Esophagus squamous epithelium (tissue), 4 donors: ENCODE measurements at regions not wholly inside any gene's neighbourhood (a gene's known extent, or its start where the extent isn't known, plus 50 kb on each side); places are given as distances from the start of the nearest gene placed in this dataset.
"Not testable (repeated sequence)": the region's sequence is repeated elsewhere in the genome, so short reads cannot be mapped to it uniquely, and the experiment has no call there.

Source experiments
- POLR2A ChIP-seq, 4 donors: fragments of 450-650 bp; IDR thresholded peaks; one replicate each; pipeline ENCODE4 v1.6.1; 2017; ENCODE audit warnings: antibody characterized with exemption in 4 of 4, mild to moderate bottlenecking in 4 of 4, moderate library complexity in 3 of 4
- TF ChIP-seq, protein P1 (sequence below), 6 experiments: fragments of 450-650 bp in 4 of 6; fragments of 200-600 bp in 2 of 6; sonication (generic) in 2 of 6; IDR thresholded peaks; one replicate each; pipeline ENCODE4 v1.5.1; 2016 to 2019; ENCODE audit warnings: antibody characterized with exemption in 6 of 6, mild to moderate bottlenecking in 4 of 6, moderate library complexity in 4 of 6

DNA sequence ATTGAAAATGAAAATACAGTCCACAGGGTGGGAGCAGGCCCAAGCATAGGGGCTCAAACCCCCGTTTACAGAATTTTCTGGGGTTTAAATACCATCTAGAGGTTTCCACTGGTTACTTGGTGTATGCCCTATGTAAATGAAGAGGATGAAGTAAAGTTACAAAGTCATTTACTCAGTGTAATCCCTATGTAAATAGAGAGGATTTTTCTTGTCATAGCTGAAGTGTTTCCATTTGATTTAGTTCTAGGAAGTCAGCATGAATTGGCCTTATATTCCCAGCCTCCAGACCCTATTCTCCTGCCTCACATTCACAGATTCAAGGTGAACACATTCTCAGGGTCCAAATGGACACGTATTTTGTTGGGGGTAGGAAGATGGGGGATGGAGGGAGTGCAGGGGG, 141.7 kb upstream of the NFIA start:
- TF ChIP-seq, protein P1, sequence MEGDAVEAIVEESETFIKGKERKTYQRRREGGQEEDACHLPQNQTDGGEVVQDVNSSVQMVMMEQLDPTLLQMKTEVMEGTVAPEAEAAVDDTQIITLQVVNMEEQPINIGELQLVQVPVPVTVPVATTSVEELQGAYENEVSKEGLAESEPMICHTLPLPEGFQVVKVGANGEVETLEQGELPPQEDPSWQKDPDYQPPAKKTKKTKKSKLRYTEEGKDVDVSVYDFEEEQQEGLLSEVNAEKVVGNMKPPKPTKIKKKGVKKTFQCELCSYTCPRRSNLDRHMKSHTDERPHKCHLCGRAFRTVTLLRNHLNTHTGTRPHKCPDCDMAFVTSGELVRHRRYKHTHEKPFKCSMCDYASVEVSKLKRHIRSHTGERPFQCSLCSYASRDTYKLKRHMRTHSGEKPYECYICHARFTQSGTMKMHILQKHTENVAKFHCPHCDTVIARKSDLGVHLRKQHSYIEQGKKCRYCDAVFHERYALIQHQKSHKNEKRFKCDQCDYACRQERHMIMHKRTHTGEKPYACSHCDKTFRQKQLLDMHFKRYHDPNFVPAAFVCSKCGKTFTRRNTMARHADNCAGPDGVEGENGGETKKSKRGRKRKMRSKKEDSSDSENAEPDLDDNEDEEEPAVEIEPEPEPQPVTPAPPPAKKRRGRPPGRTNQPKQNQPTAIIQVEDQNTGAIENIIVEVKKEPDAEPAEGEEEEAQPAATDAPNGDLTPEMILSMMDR (IDR thresholded peaks at IDR 0.05) = not testable (repeated sequence)
- TF ChIP-seq POLR2A (IDR thresholded peaks at IDR 0.05) = not testable (repeated sequence)
